ENCODE measurements at regions not wholly inside any gene's neighbourhood (a gene's known extent, or its start where the extent isn't known, plus 50 kb on each side); places are given as distances from the start of the nearest gene placed in this dataset.

GRCh38 chr12:59845293-59845692, 249.5 kb downstream of the SLC16A7 start:
- Histone ChIP-seq H4K20me1 (ENCODE audit: control insufficient read depth, insufficient read depth, low read depth, low read length) (no peaks in the 10 kb centered on the region), H3F3A (ENCODE audit: control insufficient read depth, insufficient read depth) (no peaks in the 10 kb centered on the region), H3K4me1 (ENCODE audit: control insufficient read depth, low read length) (no peaks in the 10 kb centered on the region), H3K36me3 (ENCODE audit: control insufficient read depth, low read length) (no peaks in the 10 kb centered on the region), H3K79me2 (ENCODE audit: control insufficient read depth, low read length) (no peaks in the 10 kb centered on the region), H3K27ac (ENCODE audit: low read depth, low read length) (no peak overlapping the region), H3K4me2 (ENCODE audit: low read length) (no peak overlapping the region), H3K9me2 (replicated peaks; ENCODE audit: control insufficient read depth, low read length) (no peaks in the 10 kb centered on the region), H3K4me3 (ENCODE audit: low read length) (no peak overlapping the region), H3K9me3 (ENCODE audit: control insufficient read depth, insufficient read depth, low read length) (no peaks in the 10 kb centered on the region), H3K27me3 (ENCODE audit: control insufficient read depth, low read length) (no peaks in the 10 kb centered on the region)
- TF ChIP-seq EZH2phosphoT487 (IDR thresholded peaks at IDR 0.05; ENCODE audit: borderline replicate concordance, low read length) (no peak), CTCF (IDR thresholded peaks at IDR 0.05; ENCODE audit: low read depth, low read length, poor library complexity, severe bottlenecking) (no peak)

- H3F3A ChIP-seq (ENCODE audit: control insufficient read depth, insufficient read depth): no peaks in the 10 kb centered on the region
- H4K20me1 ChIP-seq (ENCODE audit: control insufficient read depth, insufficient read depth, low read depth, low read length): no peaks in the 10 kb centered on the region
- H3K36me3 ChIP-seq (ENCODE audit: control insufficient read depth, low read length): no peaks in the 10 kb centered on the region
- no peaks in the 10 kb centered on the region for H3K79me2 ChIP-seq (ENCODE audit: control insufficient read depth, low read length)
- no peak overlapping the region for H3K27ac ChIP-seq (ENCODE audit: low read depth, low read length)
- TF ChIP-seq CTCF (IDR thresholded peaks at IDR 0.05; ENCODE audit: low read depth, low read length, poor library complexity, severe bottlenecking): no peak
- TF ChIP-seq EZH2phosphoT487 (IDR thresholded peaks at IDR 0.05; ENCODE audit: borderline replicate concordance, low read length): no peak
- no peaks in the 10 kb centered on the region for H3K9me3 ChIP-seq (ENCODE audit: control insufficient read depth, insufficient read depth, low read length)
- no peak overlapping the region for H3K4me2 ChIP-seq (ENCODE audit: low read length)
- no peaks in the 10 kb centered on the region for H3K27me3 ChIP-seq (ENCODE audit: control insufficient read depth, low read length)
- H3K4me1 ChIP-seq (ENCODE audit: control insufficient read depth, low read length): no peaks in the 10 kb centered on the region
- no peak overlapping the region for H3K4me3 ChIP-seq (ENCODE audit: low read length)
- H3K9me2 ChIP-seq (replicated peaks; ENCODE audit: control insufficient read depth, low read length): no peaks in the 10 kb centered on the region
Observed at GRCh38 chr12:59847127-59847526, 251.3 kb downstream of the SLC16A7 start.

GRCh38 chr12:59850268-59850667, 254.4 kb downstream of the SLC16A7 start:
- Histone ChIP-seq H3K4me2 (ENCODE audit: low read length) (no peak overlapping the region), H3K27ac (ENCODE audit: low read depth, low read length) (no peak overlapping the region), H3K27me3 (ENCODE audit: control insufficient read depth, low read length) (no peaks in the 10 kb centered on the region), H3K36me3 (ENCODE audit: control insufficient read depth, low read length) (no peaks in the 10 kb centered on the region), H3K79me2 (ENCODE audit: control insufficient read depth, low read length) (no peaks in the 10 kb centered on the region), H4K20me1 (ENCODE audit: control insufficient read depth, insufficient read depth, low read depth, low read length) (no peaks in the 10 kb centered on the region), H3K4me3 (ENCODE audit: low read length) (no peak overlapping the region), H3K9me3 (ENCODE audit: control insufficient read depth, insufficient read depth, low read length) (no peaks in the 10 kb centered on the region), H3F3A (ENCODE audit: control insufficient read depth, insufficient read depth) (no peaks in the 10 kb centered on the region), H3K9me2 (replicated peaks; ENCODE audit: control insufficient read depth, low read length) (no peaks in the 10 kb centered on the region), H3K4me1 (ENCODE audit: control insufficient read depth, low read length) (no peaks in the 10 kb centered on the region)
- no peak for TF ChIP-seq CTCF (IDR thresholded peaks at IDR 0.05; ENCODE audit: low read depth, low read length, poor library complexity, severe bottlenecking)
- no peak for TF ChIP-seq EZH2phosphoT487 (IDR thresholded peaks at IDR 0.05; ENCODE audit: borderline replicate concordance, low read length)

Data from DOHH2 (cell line).